NCI-H748 (cell line): ENCODE measurements at regions not wholly inside any gene's neighbourhood (a gene's known extent, or its start where the extent isn't known, plus 50 kb on each side); places are given as distances from the start of the nearest gene placed in this dataset.
A peak's percentile ranks its signal among the peaks of the same experiment; 100 is the strongest.
"Not testable (repeated sequence)": the region's sequence is repeated elsewhere in the genome, so short reads cannot be mapped to it uniquely, and the experiment has no call there.

ENCODE experiments used
- DNase-seq: peaks from one replicate; lab custom pipeline; 2025; ENCODE audit not compliant: unreplicated experiment; lab: John Stamatoyannopoulos, UW

GRCh38 chr1:25007390-25008191, 77.5 kb upstream of the RUNX3 start:
- not testable (repeated sequence) for DNase-seq

GRCh38 chr1:25006770-25007169, 76.7 kb upstream of the RUNX3 start:
- peak; percentile 16 for DNase-seq

- no peak for DNase-seq
These were observed 74.3 kb upstream of the RUNX3 start for GRCh38 chr1:25004355-25004754.

GRCh38 chr1:25003457-25004190, 73.5 kb upstream of the RUNX3 start:
- DNase-seq = no peak

- DNase-seq = no peak
These were observed 72.9 kb upstream of the RUNX3 start for GRCh38 chr1:25003000-25003399.

- no peak for DNase-seq
These were observed 71.2 kb upstream of the RUNX3 start for GRCh38 chr1:25001125-25001915.

GRCh38 chr1:24999906-25000305, 69.8 kb upstream of the RUNX3 start:
- no peak for DNase-seq

- no peak for DNase-seq
These were observed 69.3 kb upstream of the RUNX3 start for GRCh38 chr1:24999426-24999825.

- DNase-seq = no peak
These were observed 68.6 kb upstream of the RUNX3 start for GRCh38 chr1:24998563-24999245.

- no peak for DNase-seq
These were observed 67.2 kb upstream of the RUNX3 start for GRCh38 chr1:24996983-24997893.

GRCh38 chr1:24996456-24996855, 66.4 kb upstream of the RUNX3 start:
- no peak for DNase-seq

- DNase-seq = no peak
These were observed 65.6 kb upstream of the RUNX3 start for GRCh38 chr1:24995661-24996060.

GRCh38 chr1:24995140-24995539, 65.1 kb upstream of the RUNX3 start:
- no peak for DNase-seq

- no peak for DNase-seq
These were observed 64.0 kb upstream of the RUNX3 start for GRCh38 chr1:24993871-24994580.

GRCh38 chr1:24992761-24993211, 62.7 kb upstream of the RUNX3 start:
- DNase-seq = no peak

GRCh38 chr1:24992124-24992760, 62.2 kb upstream of the RUNX3 start:
- DNase-seq = no peak

GRCh38 chr1:24991697-24992096, 61.6 kb upstream of the RUNX3 start:
- no peak for DNase-seq

- DNase-seq = no peak
These were observed 60.9 kb upstream of the RUNX3 start for GRCh38 chr1:24990779-24991641.
